SU-DHL-6 (cell line): ENCODE measurements at regions not wholly inside any gene's neighbourhood (a gene's known extent, or its start where the extent isn't known, plus 50 kb on each side); places are given as distances from the start of the nearest gene placed in this dataset.

Source experiments
- H2AFZ ChIP-seq: fragments of 200-600 bp; sonication (generic); 2 replicates; pipeline ENCODE4 v1.6.1; 2014; ENCODE audit warnings: low read depth, mild to moderate bottlenecking, moderate library complexity, mixed read lengths, antibody characterized with exemption, low read length; ENCODE audit not compliant: severe bottlenecking
- H3F3A ChIP-seq: fragments of 200-600 bp; shearing (Covaris generic); 2 replicates; pipeline ENCODE4 v1.6.0; 2016; ENCODE audit warnings: antibody characterized with exemption, mild to moderate bottlenecking; ENCODE audit not compliant: insufficient read depth
- H3K27ac ChIP-seq: fragments of 200-600 bp; sonication (generic); 2 replicates; pipeline ENCODE4 v1.5.1; 2016; ENCODE audit warnings: low read depth, mild to moderate bottlenecking, low read length, moderate library complexity, mixed read lengths
- H3K27me3 ChIP-seq: fragments of 200-600 bp; sonication (generic), shearing (Covaris generic); 2 replicates; pipeline ENCODE4 v1.6.0; 2014; ENCODE audit warnings: mild to moderate bottlenecking, low read length
- H3K36me3 ChIP-seq: fragments of 200-600 bp; sonication (generic); 2 replicates; pipeline ENCODE4 v1.6.1; 2014; ENCODE audit warnings: mild to moderate bottlenecking, low read length, mixed read lengths
- H3K4me2 ChIP-seq: fragments of 300-600, 200-600 bp; shearing (Covaris generic), sonication (generic); 2 replicates; pipeline ENCODE4 v1.6.0; 2014; ENCODE audit warnings: low read length, low read depth, mild to moderate bottlenecking; ENCODE audit not compliant: poor library complexity, severe bottlenecking
- H3K4me3 ChIP-seq: fragments of 200-600 bp; sonication (generic); 2 replicates; pipeline ENCODE4 v1.5.1; 2014; ENCODE audit warnings: antibody characterized with exemption, low read length, mild to moderate bottlenecking, mixed read lengths; ENCODE audit not compliant: insufficient read depth, poor library complexity, severe bottlenecking
- H3K79me2 ChIP-seq: fragments of 200-600 bp; sonication (generic); 2 replicates; pipeline ENCODE4 v1.6.1; 2014; ENCODE audit warnings: mild to moderate bottlenecking, low read length, moderate library complexity; ENCODE audit not compliant: insufficient read depth
- H3K9ac ChIP-seq: fragments of 200-600 bp; sonication (generic); 2 replicates; pipeline ENCODE4 v1.7.0; 2014; ENCODE audit warnings: mild to moderate bottlenecking, low read length
- H3K9me2 ChIP-seq: fragments of 200-600 bp; sonication (generic); replicated peaks from 2 replicates; pipeline ENCODE4 v1.6.1; 2014; ENCODE audit warnings: low read length; ENCODE audit not compliant: insufficient read depth
- H3K9me3 ChIP-seq: fragments of 200-600 bp; sonication (generic); 2 replicates; pipeline ENCODE4 v1.6.1; 2014; ENCODE audit warnings: low read length, mixed read lengths; ENCODE audit not compliant: insufficient read depth
- H4K20me1 ChIP-seq: fragments of 200-600 bp; sonication (generic); 2 replicates; pipeline ENCODE4 v1.6.1; 2014; ENCODE audit warnings: low read depth, mild to moderate bottlenecking, antibody characterized with exemption, low read length, moderate library complexity, mixed read lengths
- EZH2phosphoT487 ChIP-seq: fragments of 200-600 bp; sonication (generic), shearing (Covaris generic); conservative IDR thresholded peaks from 2 replicates; pipeline ENCODE4 v1.6.1; 2018; ENCODE audit warnings: mild to moderate bottlenecking, antibody characterized with exemption, low read length, moderate library complexity, mixed read lengths
- TF ChIP-seq, protein P1 (sequence below): fragments of 200-600 bp; sonication (generic); IDR thresholded peaks from one replicate; pipeline ENCODE4 v1.5.1; 2017; ENCODE audit warnings: antibody characterized with exemption, mild to moderate bottlenecking, low read length, moderate library complexity; ENCODE audit not compliant: insufficient read depth, poor library complexity, severe bottlenecking

DNA sequence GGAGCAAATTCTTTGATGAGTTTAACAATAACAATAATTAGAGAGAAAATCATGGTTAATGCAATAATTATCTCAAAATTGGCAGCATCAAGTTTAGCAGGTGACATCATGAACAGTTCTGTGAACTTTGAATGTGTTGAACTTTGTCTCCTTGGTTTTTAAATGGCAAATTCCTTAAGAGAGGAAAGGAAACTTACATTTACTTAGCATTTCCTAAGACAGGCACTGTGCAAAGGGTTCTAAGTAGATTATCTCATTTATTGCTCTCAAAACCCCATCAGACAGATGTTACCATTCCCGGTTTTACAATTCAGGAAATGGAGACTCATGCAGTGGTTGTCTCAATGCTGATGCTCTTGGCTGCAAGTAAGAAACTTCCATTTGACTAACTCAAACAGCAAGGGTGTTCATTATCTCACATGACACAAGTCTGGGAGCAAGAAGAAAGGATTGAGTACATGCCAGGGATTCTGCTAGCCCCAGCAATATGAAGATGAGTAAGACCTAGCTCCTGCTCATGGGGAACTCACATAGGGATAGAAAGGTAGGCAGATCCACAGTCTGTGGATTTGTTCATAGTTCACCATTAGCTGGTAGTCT is 81.3 kb upstream of the ITGA6 start:
- Histone ChIP-seq H3K79me2 (no peaks in the 10 kb centered on the region), H2AFZ (no peak overlapping the region), H3K36me3 (no peaks in the 10 kb centered on the region)

DNA sequence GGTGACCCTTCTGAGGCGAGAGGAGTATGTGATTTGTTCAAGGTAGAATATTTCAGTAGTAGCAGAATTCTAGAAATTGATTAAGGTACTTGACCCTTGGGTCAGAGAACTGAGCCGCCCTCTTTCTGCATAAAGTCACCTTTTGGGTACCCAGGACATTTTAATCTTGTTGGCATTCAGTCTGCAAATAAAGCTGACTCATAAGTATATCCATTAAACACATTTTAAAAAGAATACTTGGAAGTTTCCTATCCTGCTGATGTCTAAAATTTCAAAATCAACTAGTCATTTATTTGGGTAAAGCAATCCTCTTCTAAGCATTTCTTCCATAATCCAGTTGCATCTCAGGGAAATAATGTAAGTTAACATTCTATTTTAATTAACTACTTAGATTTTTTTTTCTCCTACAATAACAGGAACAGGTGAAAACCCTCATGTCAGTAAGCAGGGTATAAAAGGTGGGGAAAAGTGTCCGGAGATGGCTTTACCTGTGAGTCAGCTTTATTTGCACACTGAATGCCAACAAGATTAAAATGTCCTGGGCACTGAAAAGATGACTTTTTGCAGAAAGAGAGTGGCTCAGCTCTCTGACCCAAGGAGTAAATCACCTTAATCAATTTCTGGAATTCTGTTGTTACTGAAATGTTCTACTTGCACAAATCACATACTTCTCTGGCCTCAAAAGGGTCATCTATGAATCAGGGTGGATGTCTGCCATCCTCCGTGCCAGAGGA is 78.7 kb upstream of the ITGA6 start:
- TF ChIP-seq, protein P1, sequence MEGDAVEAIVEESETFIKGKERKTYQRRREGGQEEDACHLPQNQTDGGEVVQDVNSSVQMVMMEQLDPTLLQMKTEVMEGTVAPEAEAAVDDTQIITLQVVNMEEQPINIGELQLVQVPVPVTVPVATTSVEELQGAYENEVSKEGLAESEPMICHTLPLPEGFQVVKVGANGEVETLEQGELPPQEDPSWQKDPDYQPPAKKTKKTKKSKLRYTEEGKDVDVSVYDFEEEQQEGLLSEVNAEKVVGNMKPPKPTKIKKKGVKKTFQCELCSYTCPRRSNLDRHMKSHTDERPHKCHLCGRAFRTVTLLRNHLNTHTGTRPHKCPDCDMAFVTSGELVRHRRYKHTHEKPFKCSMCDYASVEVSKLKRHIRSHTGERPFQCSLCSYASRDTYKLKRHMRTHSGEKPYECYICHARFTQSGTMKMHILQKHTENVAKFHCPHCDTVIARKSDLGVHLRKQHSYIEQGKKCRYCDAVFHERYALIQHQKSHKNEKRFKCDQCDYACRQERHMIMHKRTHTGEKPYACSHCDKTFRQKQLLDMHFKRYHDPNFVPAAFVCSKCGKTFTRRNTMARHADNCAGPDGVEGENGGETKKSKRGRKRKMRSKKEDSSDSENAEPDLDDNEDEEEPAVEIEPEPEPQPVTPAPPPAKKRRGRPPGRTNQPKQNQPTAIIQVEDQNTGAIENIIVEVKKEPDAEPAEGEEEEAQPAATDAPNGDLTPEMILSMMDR = no peak
- no peak for TF ChIP-seq EZH2phosphoT487
- no peaks in the 10 kb centered on the region for H3K9me3 ChIP-seq
- 0 out of 2 replicates have a peak, but pooled peaks cover 3% of the 10 kb centered on the region for H3K27me3 ChIP-seq
- H3K4me2 ChIP-seq = no peak overlapping the region
- H3K9ac ChIP-seq = no peak overlapping the region
- no peaks in the 10 kb centered on the region for H3F3A ChIP-seq
- no peak overlapping the region for H3K27ac ChIP-seq
- no peak overlapping the region for H3K4me3 ChIP-seq
- no peak overlapping the region for H2AFZ ChIP-seq
- H3K9me2 ChIP-seq = no peaks in the 10 kb centered on the region
- H3K79me2 ChIP-seq = no peaks in the 10 kb centered on the region
- H4K20me1 ChIP-seq = no peaks in the 10 kb centered on the region
- no peaks in the 10 kb centered on the region for H3K36me3 ChIP-seq

More for the DNA sequence above, 81.3 kb upstream of the ITGA6 start:
- TF ChIP-seq, protein P1 = no peak
- no peak overlapping the region for H3K9ac ChIP-seq
- no peaks in the 10 kb centered on the region for H3K9me3 ChIP-seq
- H3K9me2 ChIP-seq = no peaks in the 10 kb centered on the region
- H3K27ac ChIP-seq = no peak overlapping the region
- H4K20me1 ChIP-seq = no peaks in the 10 kb centered on the region
- 0 out of 2 replicates have a peak, but pooled peaks cover 3% of the 10 kb centered on the region for H3K27me3 ChIP-seq
- H3K4me2 ChIP-seq = no peak overlapping the region
- H3F3A ChIP-seq = no peaks in the 10 kb centered on the region
- H3K4me3 ChIP-seq = no peak overlapping the region

DNA sequence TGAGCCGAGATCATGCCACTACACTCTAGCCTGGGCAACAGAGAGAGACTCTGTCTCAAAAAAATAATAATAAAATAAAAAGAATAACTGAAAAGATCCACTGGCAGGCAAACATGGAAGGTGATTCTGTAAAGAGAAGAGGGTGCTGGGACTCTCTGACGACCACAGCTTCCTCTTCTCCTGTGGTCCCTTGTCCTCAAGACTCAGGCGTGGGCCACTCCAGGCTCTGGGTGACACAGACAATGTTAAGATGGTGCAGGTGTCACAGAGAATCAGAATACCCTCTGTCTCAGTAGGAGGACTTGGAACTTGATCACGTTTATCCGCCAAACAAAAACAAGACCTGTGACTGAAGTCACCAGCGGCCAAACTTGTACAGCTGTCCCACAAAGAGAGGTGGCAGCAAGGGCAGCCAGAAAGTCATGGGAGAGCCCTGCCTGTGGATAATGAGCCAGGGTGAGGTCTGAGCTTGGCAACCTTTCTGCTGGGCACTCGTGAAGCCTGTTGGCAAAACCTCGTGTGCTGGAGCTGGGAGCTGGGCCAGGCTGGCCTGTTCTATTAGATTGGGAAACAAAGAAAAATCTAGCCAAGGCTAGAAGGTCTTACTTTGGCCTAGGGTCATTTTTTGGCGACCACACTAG is 76.4 kb upstream of the ITGA6 start:
- TF ChIP-seq EZH2phosphoT487 = no peak
- TF ChIP-seq, protein P1 = no peak
- Histone ChIP-seq H3K79me2 (no peaks in the 10 kb centered on the region), H3K27me3 (0 out of 2 replicates have a peak, but pooled peaks cover 3% of the 10 kb centered on the region), H3K9ac (no peak overlapping the region), H4K20me1 (no peaks in the 10 kb centered on the region), H2AFZ (no peak overlapping the region), H3K9me3 (no peaks in the 10 kb centered on the region), H3K9me2 (no peaks in the 10 kb centered on the region), H3K27ac (no peak overlapping the region), H3K36me3 (no peaks in the 10 kb centered on the region), H3F3A (no peaks in the 10 kb centered on the region), H3K4me2 (no peak overlapping the region), H3K4me3 (no peak overlapping the region)
